ENCODE measurements at regions not wholly inside any gene's neighbourhood (a gene's known extent, or its start where the extent isn't known, plus 50 kb on each side); places are given as distances from the start of the nearest gene placed in this dataset.

- no peak for DNase-seq (ENCODE audit: low read depth)
- no peak overlapping the region for H3K4me3 ChIP-seq (ENCODE audit: low read depth, low read length)
Measured at GRCh38 chr3:18064586-18064985, 322.2 kb upstream of the TBC1D5 start.

GRCh38 chr3:18062657-18063025 is 320.2 kb upstream of the TBC1D5 start:
- no peak for DNase-seq (ENCODE audit: low read depth)
- H3K4me3 ChIP-seq (ENCODE audit: low read depth, low read length), result no peak overlapping the region

GRCh38 chr3:18061737-18062656 is 319.6 kb upstream of the TBC1D5 start:
- H3K4me3 ChIP-seq (ENCODE audit: low read depth, low read length), result no peak overlapping the region
- no peak for DNase-seq (ENCODE audit: low read depth)

GRCh38 chr3:18058666-18059065 is 316.2 kb upstream of the TBC1D5 start:
- no peak for DNase-seq (ENCODE audit: low read depth)
- H3K4me3 ChIP-seq (ENCODE audit: low read depth, low read length), result no peak overlapping the region

- H3K4me3 ChIP-seq (ENCODE audit: low read depth, low read length), result no peak overlapping the region
- no peak for DNase-seq (ENCODE audit: low read depth)
Measured at GRCh38 chr3:18057471-18058091, 315.1 kb upstream of the TBC1D5 start.

- no peak for DNase-seq (ENCODE audit: low read depth)
- H3K4me3 ChIP-seq (ENCODE audit: low read depth, low read length), result no peak overlapping the region
Measured at GRCh38 chr3:18054625-18055024, 312.2 kb upstream of the TBC1D5 start.

GRCh38 chr3:18051306-18051705 is 308.9 kb upstream of the TBC1D5 start:
- DNase-seq (ENCODE audit: low read depth), result no peak

GRCh38 chr3:18049096-18049495 is 306.7 kb upstream of the TBC1D5 start:
- no peak for DNase-seq (ENCODE audit: low read depth)
- H3K4me3 ChIP-seq (ENCODE audit: low read depth, low read length), result no peak overlapping the region

More at GRCh38 chr3:18051306-18051705, 308.9 kb upstream of the TBC1D5 start:
- H3K4me3 ChIP-seq (ENCODE audit: low read depth, low read length), result no peak overlapping the region

- no peak for DNase-seq (ENCODE audit: low read depth)
- no peak overlapping the region for H3K4me3 ChIP-seq (ENCODE audit: low read depth, low read length)
Measured at GRCh38 chr3:18047052-18047451, 304.6 kb upstream of the TBC1D5 start.

GRCh38 chr3:18046131-18046915 is 303.9 kb upstream of the TBC1D5 start:
- DNase-seq (ENCODE audit: low read depth), result no peak

GRCh38 chr3:18044971-18045880 is 302.8 kb upstream of the TBC1D5 start:
- no peak for DNase-seq (ENCODE audit: low read depth)
- no peak overlapping the region for H3K4me3 ChIP-seq (ENCODE audit: low read depth, low read length)

More at GRCh38 chr3:18046131-18046915, 303.9 kb upstream of the TBC1D5 start:
- no peak overlapping the region for H3K4me3 ChIP-seq (ENCODE audit: low read depth, low read length)

GRCh38 chr3:18044191-18044590 is 301.8 kb upstream of the TBC1D5 start:
- DNase-seq (ENCODE audit: low read depth), result no peak
- no peak overlapping the region for H3K4me3 ChIP-seq (ENCODE audit: low read depth, low read length)

GRCh38 chr3:18036450-18036815 is 294.0 kb upstream of the TBC1D5 start:
- no peak overlapping the region for H3K4me3 ChIP-seq (ENCODE audit: low read depth, low read length)
- no peak for DNase-seq (ENCODE audit: low read depth)

- no peak for DNase-seq (ENCODE audit: low read depth)
- H3K4me3 ChIP-seq (ENCODE audit: low read depth, low read length), result no peak overlapping the region
Measured at GRCh38 chr3:18035641-18036449, 293.4 kb upstream of the TBC1D5 start.

GRCh38 chr3:18033581-18034108 is 291.2 kb upstream of the TBC1D5 start:
- H3K4me3 ChIP-seq (ENCODE audit: low read depth, low read length), result no peak overlapping the region
- no peak for DNase-seq (ENCODE audit: low read depth)

GRCh38 chr3:18030371-18030870 is 288.0 kb upstream of the TBC1D5 start:
- no peak for DNase-seq (ENCODE audit: low read depth)
- no peak overlapping the region for H3K4me3 ChIP-seq (ENCODE audit: low read depth, low read length)

GRCh38 chr3:18027161-18027939 is 284.9 kb upstream of the TBC1D5 start:
- peak; percentile 16 for DNase-seq (ENCODE audit: low read depth)
- H3K4me3 ChIP-seq (ENCODE audit: low read depth, low read length), result no peak overlapping the region

All from skeletal muscle cell (primary cell).